ENCODE measurements at regions not wholly inside any gene's neighbourhood (a gene's known extent, or its start where the extent isn't known, plus 50 kb on each side); places are given as distances from the start of the nearest gene placed in this dataset.

- no peak for DNase-seq (ENCODE audit: extremely low read depth, low read depth)
- no peak for TF ChIP-seq CTCF (IDR thresholded peaks at IDR 0.05; ENCODE audit: low read depth, low read length)
These were observed 1060.0 kb upstream of the MIR17HG start for GRCh38 chr13:90287521-90287920.

GRCh38 chr13:90293793-90294361, 1053.6 kb upstream of the MIR17HG start:
- no peak for DNase-seq (ENCODE audit: extremely low read depth, low read depth)
- TF ChIP-seq CTCF (IDR thresholded peaks at IDR 0.05; ENCODE audit: low read depth, low read length), result no peak

GRCh38 chr13:90299238-90299637, 1048.2 kb upstream of the MIR17HG start:
- no peak for TF ChIP-seq CTCF (IDR thresholded peaks at IDR 0.05; ENCODE audit: low read depth, low read length)

GRCh38 chr13:90300015-90300414, 1047.5 kb upstream of the MIR17HG start:
- no peak for DNase-seq (ENCODE audit: extremely low read depth, low read depth)
- no peak for TF ChIP-seq CTCF (IDR thresholded peaks at IDR 0.05; ENCODE audit: low read depth, low read length)

More at GRCh38 chr13:90299238-90299637, 1048.2 kb upstream of the MIR17HG start:
- DNase-seq (ENCODE audit: extremely low read depth, low read depth), result no peak

GRCh38 chr13:90302107-90302506, 1045.4 kb upstream of the MIR17HG start:
- DNase-seq (ENCODE audit: extremely low read depth, low read depth), result no peak
- TF ChIP-seq CTCF (IDR thresholded peaks at IDR 0.05; ENCODE audit: low read depth, low read length), result no peak

- no peak for TF ChIP-seq CTCF (IDR thresholded peaks at IDR 0.05; ENCODE audit: low read depth, low read length)
- DNase-seq (ENCODE audit: extremely low read depth, low read depth), result no peak
These were observed 1041.7 kb upstream of the MIR17HG start for GRCh38 chr13:90305796-90306195.

GRCh38 chr13:90307136-90307535, 1040.4 kb upstream of the MIR17HG start:
- DNase-seq (ENCODE audit: extremely low read depth, low read depth), result no peak
- TF ChIP-seq CTCF (IDR thresholded peaks at IDR 0.05; ENCODE audit: low read depth, low read length), result no peak

All from AG09319 (cell line).